T-helper 2 cell treated with Interferon-gamma antibody and Interleukin-4, amounts not matched to agents 5 μg/mL and 100 μg/mL, for 36 hours (primary cell): ENCODE measurements at regions not wholly inside any gene's neighbourhood (a gene's known extent, or its start where the extent isn't known, plus 50 kb on each side); places are given as distances from the start of the nearest gene placed in this dataset.

Experiments
- DNase-seq: peaks from one replicate; pipeline ENCODE4 v3.0.0; 2021; ENCODE audit warnings: low spot score
- H3K27ac Mint-ChIP-seq: one replicate; pipeline ENCODE4 v1.8.0; 2021; ENCODE audit warnings: mild to moderate bottlenecking, mixed read lengths
- H3K27me3 Mint-ChIP-seq: one replicate; pipeline ENCODE4 v1.8.0; 2021; ENCODE audit warnings: low read depth, mixed read lengths
- H3K36me3 Mint-ChIP-seq: one replicate; pipeline ENCODE4 v1.8.0; 2021; ENCODE audit warnings: low read depth, mixed read lengths
- H3K4me1 Mint-ChIP-seq: one replicate; pipeline ENCODE4 v1.8.0; 2021; ENCODE audit warnings: low read depth, mixed read lengths
- H3K4me3 Mint-ChIP-seq: one replicate; pipeline ENCODE4 v1.8.0; 2022; ENCODE audit warnings: mild to moderate bottlenecking, moderate library complexity, mixed read lengths
- H3K9me3 Mint-ChIP-seq: one replicate; pipeline ENCODE4 v1.8.0; 2021; ENCODE audit warnings: mixed read lengths

DNA sequence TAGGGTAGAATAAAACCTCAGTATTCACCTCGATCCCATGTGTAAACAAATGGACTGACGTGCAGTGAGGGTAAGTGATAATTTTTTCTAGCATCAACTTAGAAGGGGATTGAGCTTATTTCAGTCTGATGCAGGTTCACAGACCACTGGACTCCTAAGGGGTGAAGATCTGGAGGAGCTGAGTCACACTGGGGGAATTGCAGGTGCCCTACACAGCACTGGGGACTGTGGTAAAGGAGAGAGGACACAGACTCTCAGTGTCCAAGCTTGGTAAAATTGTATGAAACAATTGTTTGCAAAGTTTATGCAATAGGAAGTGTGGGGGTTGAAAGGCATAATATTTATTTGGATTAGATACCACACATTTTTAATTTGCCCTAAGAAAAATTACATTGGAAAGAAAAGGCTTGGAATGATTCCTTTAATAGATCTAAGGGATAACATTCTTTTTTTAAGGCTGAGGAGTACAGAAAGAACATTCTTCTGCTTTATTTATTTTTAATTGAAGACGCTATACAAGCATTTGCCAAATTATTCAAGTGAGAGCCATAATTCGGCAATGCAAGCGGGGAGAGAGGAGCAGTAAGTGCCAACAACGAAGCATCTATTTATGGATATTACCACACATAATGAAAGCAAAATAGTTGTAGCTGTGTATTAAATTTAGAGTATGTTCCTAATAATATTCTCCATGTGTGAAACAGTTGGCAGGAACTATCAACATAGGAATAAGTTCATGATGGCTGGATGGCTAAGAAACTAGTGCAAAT is 766.9 kb upstream of the ADAMTS16 start:
- no peak for DNase-seq
- Mint-ChIP-seq H3K27ac (no peak overlapping the region), H3K27me3 (no peaks in the 10 kb centered on the region), H3K9me3 (peaks cover 15% of the 10 kb centered on the region), H3K4me3 (no peak overlapping the region), H3K36me3 (no peaks in the 10 kb centered on the region), H3K4me1 (no peaks in the 10 kb centered on the region)

DNA sequence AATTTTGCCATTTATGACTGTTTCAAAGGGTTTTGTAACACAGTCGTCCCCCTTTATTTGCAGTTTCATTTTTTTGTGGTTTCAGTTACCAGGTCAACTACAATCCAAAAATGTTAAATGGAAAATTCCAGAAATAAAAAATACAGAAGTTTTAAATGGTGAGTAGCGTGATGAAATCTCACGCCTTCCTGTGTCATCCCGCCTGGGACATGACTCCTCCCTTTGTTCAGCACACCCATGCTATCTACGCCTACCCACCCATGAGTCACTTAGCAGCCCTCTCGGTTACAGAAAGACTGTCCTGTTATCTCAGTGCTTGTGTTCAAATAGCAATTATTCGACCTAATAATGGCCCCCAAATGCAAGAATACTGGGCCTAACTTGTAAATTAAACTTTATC is 765.3 kb upstream of the ADAMTS16 start:
- Mint-ChIP-seq H3K36me3 (no peaks in the 10 kb centered on the region), H3K9me3 (peaks cover 21% of the 10 kb centered on the region), H3K27me3 (no peaks in the 10 kb centered on the region), H3K27ac (no peak overlapping the region), H3K4me1 (no peaks in the 10 kb centered on the region), H3K4me3 (no peak overlapping the region)
- DNase-seq, result no peak

DNA sequence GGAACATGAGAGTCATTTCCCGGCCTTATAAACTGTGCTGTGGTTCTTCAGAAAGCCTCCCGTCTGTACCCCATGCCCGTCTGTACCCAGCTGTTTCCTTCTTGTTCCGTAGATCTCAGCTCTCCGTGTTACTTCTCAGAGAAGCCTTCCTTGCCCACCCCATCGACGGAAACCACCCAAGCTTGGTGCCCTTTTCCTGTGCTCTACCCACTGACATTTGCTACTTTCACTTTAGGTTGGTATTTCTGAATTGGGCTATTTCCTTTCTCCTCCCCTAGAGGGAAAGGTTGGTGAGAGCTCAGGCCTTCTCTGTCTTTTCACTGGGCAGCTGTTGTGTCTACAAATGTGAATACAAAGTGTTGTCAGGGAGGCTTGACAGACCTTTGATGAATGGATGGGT is 764.5 kb upstream of the ADAMTS16 start:
- H3K27me3 Mint-ChIP-seq, result no peaks in the 10 kb centered on the region
- H3K4me3 Mint-ChIP-seq, result no peak overlapping the region
- H3K27ac Mint-ChIP-seq, result no peak overlapping the region
- no peaks in the 10 kb centered on the region for H3K4me1 Mint-ChIP-seq
- peaks cover 19% of the 10 kb centered on the region for H3K9me3 Mint-ChIP-seq
- no peak for DNase-seq
- H3K36me3 Mint-ChIP-seq, result no peaks in the 10 kb centered on the region

DNA sequence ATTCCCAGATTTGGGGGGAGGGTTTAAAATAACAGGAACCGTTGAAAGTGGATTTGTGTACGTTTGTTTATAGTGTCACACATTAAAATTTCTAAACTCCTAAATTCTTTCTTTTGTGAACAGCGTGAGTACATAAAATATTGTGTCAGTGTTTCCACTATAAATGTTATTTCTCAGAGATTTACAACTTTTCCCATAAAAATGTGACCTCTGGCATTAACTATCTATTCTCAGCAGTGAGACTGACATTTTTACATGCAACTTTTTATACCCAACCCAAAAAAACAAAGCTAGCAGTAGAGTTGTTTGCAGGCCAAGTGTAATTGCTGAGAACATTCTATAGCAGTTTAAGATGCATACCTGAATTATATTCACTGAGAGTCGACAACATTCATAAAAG is 757.0 kb upstream of the ADAMTS16 start:
- Mint-ChIP-seq H3K4me1 (no peaks in the 10 kb centered on the region), H3K27me3 (no peaks in the 10 kb centered on the region), H3K4me3 (no peak overlapping the region), H3K27ac (no peak overlapping the region), H3K9me3 (peaks cover 14% of the 10 kb centered on the region), H3K36me3 (no peaks in the 10 kb centered on the region)
- DNase-seq, result no peak

DNA sequence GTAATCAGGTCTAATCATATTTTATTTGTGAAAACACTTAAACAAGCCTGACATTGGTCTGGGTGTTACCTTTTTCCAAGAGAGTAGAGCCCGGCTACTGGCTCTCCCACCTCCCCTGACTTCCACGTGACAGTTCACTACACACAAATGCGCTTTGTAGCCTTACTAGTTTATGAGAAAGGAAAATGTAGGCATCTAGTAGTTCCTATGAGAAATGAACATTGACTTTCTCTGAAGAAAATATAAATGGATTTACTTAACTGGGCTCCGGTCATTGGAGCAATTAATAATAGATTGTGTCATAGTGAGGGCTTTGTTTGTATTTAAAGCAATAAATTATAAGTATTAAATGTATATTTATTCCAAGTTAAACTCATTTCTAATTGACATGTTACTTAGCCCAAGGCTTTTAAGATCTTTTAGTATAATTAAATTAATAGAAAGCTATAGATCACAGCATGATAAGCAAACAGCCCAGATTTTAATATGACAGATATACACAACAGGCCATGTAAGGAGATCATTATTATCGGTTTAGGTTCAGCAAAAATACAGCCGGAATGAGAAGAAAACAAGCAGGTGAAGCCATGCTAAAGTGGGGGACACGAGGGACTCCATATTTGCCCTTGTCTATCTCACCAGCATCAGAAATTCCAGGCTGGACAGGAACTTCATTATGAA is 756.5 kb upstream of the ADAMTS16 start:
- Mint-ChIP-seq H3K27ac (no peak overlapping the region), H3K36me3 (no peaks in the 10 kb centered on the region), H3K4me3 (no peak overlapping the region), H3K27me3 (no peaks in the 10 kb centered on the region), H3K9me3 (peaks cover 12% of the 10 kb centered on the region), H3K4me1 (no peaks in the 10 kb centered on the region)
- no peak for DNase-seq

DNA sequence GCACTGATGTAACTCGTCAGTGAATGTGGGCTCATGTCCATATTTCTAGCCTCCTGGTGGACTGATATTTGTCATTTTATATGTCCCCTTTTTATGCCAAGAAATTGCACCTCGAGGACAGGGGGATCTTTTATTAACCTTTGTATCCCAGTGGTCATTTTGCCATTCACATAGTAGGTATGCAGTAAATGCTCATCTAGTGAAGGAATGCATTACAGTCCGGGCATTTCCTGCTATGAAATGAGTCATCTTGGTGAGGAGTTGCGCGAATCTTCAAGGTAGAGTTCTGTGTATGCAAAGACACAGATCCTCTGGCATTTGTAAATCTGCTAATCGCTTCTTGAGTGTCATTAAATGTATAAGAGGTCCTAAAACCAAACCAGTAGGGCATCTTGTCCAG is 755.5 kb upstream of the ADAMTS16 start:
- no peak for DNase-seq
- no peaks in the 10 kb centered on the region for H3K4me1 Mint-ChIP-seq
- peaks cover 10% of the 10 kb centered on the region for H3K9me3 Mint-ChIP-seq
- no peaks in the 10 kb centered on the region for H3K27me3 Mint-ChIP-seq
- H3K27ac Mint-ChIP-seq, result no peak overlapping the region
- H3K4me3 Mint-ChIP-seq, result no peak overlapping the region
- H3K36me3 Mint-ChIP-seq, result no peaks in the 10 kb centered on the region

DNA sequence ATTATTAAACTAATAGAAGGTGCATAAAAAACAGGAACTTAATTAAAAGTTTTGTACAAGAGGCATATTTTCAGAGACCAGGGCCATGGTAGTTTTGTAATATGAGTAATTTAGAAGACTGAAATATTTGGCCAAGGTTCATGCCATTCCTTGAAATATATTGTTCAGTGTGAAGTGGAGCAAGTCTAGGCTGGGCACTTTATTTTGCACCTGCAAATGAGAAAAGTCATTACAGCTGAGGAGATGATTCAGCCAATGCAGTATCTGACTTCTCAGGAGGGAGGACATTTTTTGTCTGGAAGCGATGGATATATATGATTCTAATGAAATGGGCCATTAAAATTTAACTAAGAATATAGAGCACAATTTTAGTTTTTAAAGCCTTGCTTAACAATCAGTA is 754.0 kb upstream of the ADAMTS16 start:
- Mint-ChIP-seq H3K4me3 (no peak overlapping the region), H3K27me3 (no peaks in the 10 kb centered on the region), H3K36me3 (no peaks in the 10 kb centered on the region), H3K4me1 (no peaks in the 10 kb centered on the region), H3K27ac (no peak overlapping the region), H3K9me3 (peaks cover 10% of the 10 kb centered on the region)
- no peak for DNase-seq

DNA sequence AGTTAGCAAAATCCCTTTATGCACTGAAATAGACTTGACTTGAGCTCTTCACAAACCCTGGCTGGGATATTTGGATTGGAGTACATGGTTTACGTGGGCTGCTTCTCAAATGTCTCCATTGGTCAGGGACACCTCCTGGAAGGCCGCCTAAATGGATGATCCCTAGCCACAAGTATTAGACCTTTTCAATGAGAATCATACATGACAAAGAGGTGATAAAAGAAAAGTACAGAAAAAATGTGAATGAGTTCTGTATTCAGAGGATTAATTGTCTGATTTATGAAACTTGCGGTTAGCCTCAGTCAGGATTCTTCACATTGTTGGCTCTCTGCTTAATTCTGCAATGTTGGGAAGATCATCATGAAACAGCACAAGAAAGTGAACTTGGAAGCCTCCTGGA is 752.8 kb upstream of the ADAMTS16 start:
- Mint-ChIP-seq H3K4me3 (no peak overlapping the region), H3K4me1 (no peaks in the 10 kb centered on the region), H3K27ac (no peak overlapping the region), H3K9me3 (peaks cover 10% of the 10 kb centered on the region), H3K36me3 (no peaks in the 10 kb centered on the region), H3K27me3 (no peaks in the 10 kb centered on the region)
- no peak for DNase-seq

DNA sequence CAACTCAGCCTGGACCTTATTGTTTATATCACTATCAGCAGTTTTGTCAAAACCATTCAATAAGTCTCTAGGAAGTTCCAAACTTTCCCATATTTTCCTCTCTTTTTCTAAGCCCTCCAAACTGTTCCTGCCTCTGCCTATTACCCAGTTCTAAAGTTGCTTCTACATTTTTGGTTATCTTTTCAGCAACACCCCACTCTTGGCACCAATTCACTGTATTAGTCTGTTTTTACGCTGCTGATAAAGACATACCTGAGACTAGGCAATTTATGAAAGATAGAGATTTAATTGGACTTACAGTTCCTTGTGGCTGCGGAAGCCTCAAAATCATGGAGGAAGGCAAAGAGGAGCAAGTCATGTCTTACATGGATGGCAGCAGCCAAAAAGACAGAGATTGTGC is 744.4 kb upstream of the ADAMTS16 start:
- H3K4me3 Mint-ChIP-seq, result no peak overlapping the region
- peaks cover 42% of the 10 kb centered on the region for H3K9me3 Mint-ChIP-seq
- DNase-seq, result no peak
- H3K36me3 Mint-ChIP-seq, result no peaks in the 10 kb centered on the region
- H3K4me1 Mint-ChIP-seq, result no peaks in the 10 kb centered on the region
- no peak overlapping the region for H3K27ac Mint-ChIP-seq
- H3K27me3 Mint-ChIP-seq, result no peaks in the 10 kb centered on the region

DNA sequence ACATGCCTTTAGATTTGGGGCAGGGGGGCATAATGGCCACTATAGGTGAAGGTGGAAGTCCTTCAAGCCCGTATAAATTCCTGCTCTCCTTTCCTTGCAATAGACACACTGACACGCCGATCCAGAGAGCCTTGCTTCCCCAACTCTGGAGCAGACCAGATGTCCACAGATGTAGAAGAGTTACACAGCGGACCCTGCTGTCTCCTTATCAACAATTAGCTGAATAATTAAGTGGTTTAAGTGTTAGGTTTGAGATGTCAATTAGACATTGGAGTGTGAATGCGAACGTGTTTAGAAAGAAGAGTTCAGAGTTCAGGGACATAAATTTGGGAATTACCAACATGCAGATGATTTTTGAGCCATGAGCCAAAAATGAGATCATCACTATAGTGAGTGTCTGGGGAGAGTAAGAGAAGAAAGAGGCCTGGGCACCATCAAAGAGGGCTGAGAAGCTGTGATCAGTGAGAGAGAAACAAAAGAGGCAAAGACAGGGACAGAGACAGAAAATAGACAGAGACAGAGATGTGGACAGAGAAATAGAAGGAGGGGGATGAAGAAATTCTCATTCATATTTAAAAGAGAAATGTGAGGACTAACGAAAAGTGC is 734.4 kb upstream of the ADAMTS16 start:
- no peak for DNase-seq
- Mint-ChIP-seq H3K27ac (no peak overlapping the region), H3K9me3 (peaks cover 42% of the 10 kb centered on the region), H3K4me3 (no peak overlapping the region), H3K27me3 (no peaks in the 10 kb centered on the region), H3K36me3 (no peaks in the 10 kb centered on the region), H3K4me1 (no peaks in the 10 kb centered on the region)

DNA sequence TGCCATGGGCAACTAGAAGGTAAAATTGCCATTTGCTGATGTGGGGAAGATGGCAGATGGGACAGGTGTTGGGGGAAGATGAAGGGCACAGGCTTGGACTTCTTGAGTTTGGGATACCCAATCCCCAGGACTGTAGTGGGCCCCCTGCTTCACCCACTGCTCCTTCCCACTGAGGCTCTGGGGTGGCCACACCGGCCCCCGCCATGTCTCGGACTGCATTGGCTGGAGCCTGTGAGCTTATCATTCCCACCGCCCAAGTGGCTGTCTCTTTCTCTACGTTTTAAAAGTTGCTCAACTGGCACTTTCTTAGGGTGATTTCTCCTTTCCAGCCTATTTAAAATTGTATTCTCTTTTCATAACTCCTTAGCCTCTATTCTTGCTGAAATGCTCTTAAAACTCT is 730.0 kb upstream of the ADAMTS16 start:
- Mint-ChIP-seq H3K27ac (no peak overlapping the region), H3K4me1 (no peaks in the 10 kb centered on the region), H3K9me3 (peaks cover 48% of the 10 kb centered on the region), H3K27me3 (no peaks in the 10 kb centered on the region), H3K36me3 (no peaks in the 10 kb centered on the region), H3K4me3 (no peak overlapping the region)
- no peak for DNase-seq

DNA sequence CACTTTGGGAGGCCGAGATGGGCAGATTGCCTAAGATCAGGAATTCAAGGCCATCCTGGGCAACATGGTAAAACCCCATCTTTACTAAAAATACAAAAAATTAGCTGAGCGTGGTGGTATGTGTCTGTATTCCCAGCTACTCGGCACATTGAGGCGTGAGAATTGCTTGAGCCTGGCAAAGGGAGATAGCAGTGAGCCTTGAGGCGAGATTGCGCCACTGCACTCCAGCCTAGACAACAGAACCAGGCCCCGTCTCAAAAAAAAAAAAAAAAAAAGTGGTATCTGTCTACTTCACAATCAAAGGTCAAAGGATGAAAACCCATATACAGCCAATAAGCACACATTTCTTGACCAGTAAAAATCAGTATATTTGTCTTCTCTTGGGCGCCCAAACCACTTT is 728.5 kb upstream of the ADAMTS16 start:
- Mint-ChIP-seq H3K9me3 (peaks cover 47% of the 10 kb centered on the region), H3K27ac (no peak overlapping the region), H3K4me3 (no peak overlapping the region), H3K27me3 (no peaks in the 10 kb centered on the region), H3K36me3 (no peaks in the 10 kb centered on the region), H3K4me1 (no peaks in the 10 kb centered on the region)
- no peak for DNase-seq

DNA sequence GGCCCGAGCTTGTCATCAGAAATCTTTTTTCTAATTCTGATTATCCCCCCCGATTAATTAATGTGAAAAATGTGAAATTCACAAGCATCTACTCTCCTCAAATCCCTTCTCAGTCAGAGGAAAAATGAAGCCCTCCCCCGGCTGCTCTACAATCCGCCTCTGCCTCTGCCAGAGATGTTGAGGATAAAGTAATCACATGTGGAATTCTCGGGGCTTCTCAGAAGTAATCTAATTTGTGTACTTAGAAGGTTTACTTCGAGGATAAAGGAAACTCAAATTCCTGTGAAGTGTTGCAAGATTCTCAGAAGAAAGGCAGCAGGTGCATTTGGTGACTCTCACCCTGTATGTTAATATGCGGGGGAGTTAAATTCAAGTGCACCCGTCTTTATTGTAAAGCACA is 726.1 kb upstream of the ADAMTS16 start:
- Mint-ChIP-seq H3K4me3 (no peak overlapping the region), H3K27me3 (no peaks in the 10 kb centered on the region), H3K4me1 (no peaks in the 10 kb centered on the region), H3K9me3 (peaks cover 54% of the 10 kb centered on the region), H3K36me3 (no peaks in the 10 kb centered on the region), H3K27ac (no peak overlapping the region)
- no peak for DNase-seq

DNA sequence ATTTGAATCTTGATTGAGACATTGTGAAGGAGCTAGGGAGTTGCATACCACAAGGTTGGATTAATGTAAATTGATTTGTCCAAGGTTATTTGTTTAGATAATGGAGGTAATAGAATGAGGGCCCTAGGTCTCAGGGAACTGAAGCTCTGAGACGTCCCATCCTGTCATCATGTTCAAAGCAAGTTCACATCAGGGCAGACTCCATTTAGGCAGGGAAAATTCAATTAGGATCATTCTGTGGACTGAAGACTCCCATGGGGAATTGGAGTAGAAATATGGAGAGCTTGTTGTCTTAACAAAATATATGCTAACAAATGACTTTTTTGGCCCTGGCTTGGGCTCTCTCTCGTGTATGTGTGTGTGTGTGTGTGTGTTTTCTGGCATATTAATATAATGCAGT is 722.0 kb upstream of the ADAMTS16 start:
- H3K9me3 Mint-ChIP-seq, result peaks cover 38% of the 10 kb centered on the region
- no peak overlapping the region for H3K27ac Mint-ChIP-seq
- H3K36me3 Mint-ChIP-seq, result no peaks in the 10 kb centered on the region
- DNase-seq, result no peak
- no peaks in the 10 kb centered on the region for H3K27me3 Mint-ChIP-seq
- H3K4me1 Mint-ChIP-seq, result no peaks in the 10 kb centered on the region
- no peak overlapping the region for H3K4me3 Mint-ChIP-seq
